ENCODE measurements at regions not wholly inside any gene's neighbourhood (a gene's known extent, or its start where the extent isn't known, plus 50 kb on each side); places are given as distances from the start of the nearest gene placed in this dataset.

GRCh38 chr5:4082966-4083564, 487.4 kb downstream of the IRX1 start:
- peak; percentile 74 for DNase-seq

GRCh38 chr5:4083591-4084337, 488.1 kb downstream of the IRX1 start:
- peak; percentile 53 for DNase-seq

- DNase-seq: no peak
Measured at GRCh38 chr5:4086081-4086480, 490.4 kb downstream of the IRX1 start.

- no peak for DNase-seq
Measured at GRCh38 chr5:4087110-4087509, 491.5 kb downstream of the IRX1 start.

- DNase-seq: peak; percentile 51
Measured at GRCh38 chr5:4089087-4089486, 493.5 kb downstream of the IRX1 start.

- DNase-seq: peak; percentile 53
Measured at GRCh38 chr5:4093236-4093635, 497.6 kb downstream of the IRX1 start.

GRCh38 chr5:4093970-4094369, 498.3 kb downstream of the IRX1 start:
- no peak for DNase-seq

GRCh38 chr5:4095918-4096630, 500.4 kb downstream of the IRX1 start:
- DNase-seq: no peak

- peak; percentile 23 for DNase-seq
Measured at GRCh38 chr5:4097199-4097598, 501.6 kb downstream of the IRX1 start.

GRCh38 chr5:4098226-4098625, 502.6 kb downstream of the IRX1 start:
- no peak for DNase-seq

GRCh38 chr5:4099386-4099785, 503.8 kb downstream of the IRX1 start:
- DNase-seq: no peak

GRCh38 chr5:4100739-4101138, 505.1 kb downstream of the IRX1 start:
- no peak for DNase-seq

- DNase-seq: no peak
Measured at GRCh38 chr5:4101189-4101588, 505.6 kb downstream of the IRX1 start.

- no peak for DNase-seq
Measured at GRCh38 chr5:4104831-4105597, 509.4 kb downstream of the IRX1 start.

GRCh38 chr5:4108690-4109089, 513.1 kb downstream of the IRX1 start:
- no peak for DNase-seq

- DNase-seq: no peak
Measured at GRCh38 chr5:4113426-4113825, 517.8 kb downstream of the IRX1 start.

GRCh38 chr5:4113905-4114304, 518.3 kb downstream of the IRX1 start:
- no peak for DNase-seq

- DNase-seq: no peak
Measured at GRCh38 chr5:4114452-4114851, 518.8 kb downstream of the IRX1 start.

GRCh38 chr5:4116834-4117233, 521.2 kb downstream of the IRX1 start:
- peak; percentile 69 for DNase-seq

- DNase-seq: peak; percentile 38
Measured at GRCh38 chr5:4124221-4124970, 528.8 kb downstream of the IRX1 start.

GRCh38 chr5:4128994-4129393, 533.4 kb downstream of the IRX1 start:
- DNase-seq: no peak

GRCh38 chr5:4129523-4129922, 533.9 kb downstream of the IRX1 start:
- DNase-seq: no peak

- peak; percentile 40 for DNase-seq
Measured at GRCh38 chr5:4130819-4131218, 535.2 kb downstream of the IRX1 start.
